SK-N-SH (cell line): ENCODE measurements at regions not wholly inside any gene's neighbourhood (a gene's known extent, or its start where the extent isn't known, plus 50 kb on each side); places are given as distances from the start of the nearest gene placed in this dataset.

Source experiments
- CTCF ChIA-PET: fragments of 300-600, 350-600 bp; formaldehyde crosslinking; extraction: SDS; loops from one replicate; lab custom pipeline; 2021; lab: Yijun Ruan, JAX
- POLR2A ChIA-PET: fragments of 350-600 bp; sonication (Branson Sonifier 250); formaldehyde crosslinking; extraction: SDS; loops from one replicate; lab custom pipeline; 2020; ENCODE audit warnings: antibody characterized with exemption, inconsistent platforms; lab: Yijun Ruan, JAX
- DNase-seq: peaks from one replicate; pipeline ENCODE4 v3.0.0; 2012
- H2AFZ ChIP-seq: fragments of 200-600 bp; sonication (generic); 2 replicates; pipeline ENCODE4 v1.8.1; 2016; ENCODE audit warnings: antibody characterized with exemption, mild to moderate bottlenecking, low read depth
- H3F3A ChIP-seq: fragments of 200-600 bp; sonication (generic); replicated peaks from 2 replicates; pipeline ENCODE3; 2016; ENCODE audit warnings: antibody characterized with exemption, mild to moderate bottlenecking; ENCODE audit not compliant: insufficient read depth
- H3K27ac ChIP-seq, 2 experiments: fragments of 200-500 bp in 1 of 2; fragments of 200-600 bp in 1 of 2; sonication (Bioruptor generic) in 1 of 2; sonication (generic), shearing (Covaris generic) in 1 of 2; 2 replicates each; pipeline versions ENCODE4 v1.5.1 to v1.6.1; 2014 to 2016; ENCODE audit warnings: low read depth in 2 of 2, inconsistent platforms in 1 of 2, low read length in 1 of 2, mild to moderate bottlenecking in 1 of 2, mixed read lengths in 1 of 2
- H3K27me3 ChIP-seq: fragments of 200-600 bp; sonication (generic), shearing (Covaris generic); 2 replicates; pipeline ENCODE4 v1.6.1; 2016; ENCODE audit warnings: mixed run types; ENCODE audit not compliant: insufficient read depth
- H3K36me3 ChIP-seq, 2 experiments: fragments of 200-500 bp in 1 of 2; fragments of 200-600 bp in 1 of 2; sonication (Bioruptor generic) in 1 of 2; sonication (generic) in 1 of 2; replicated peaks in 1 of 2; 2 replicates each; pipeline versions ENCODE3 to v1.5.1; 2014 to 2016; ENCODE audit warnings: low read length in 1 of 2, mild to moderate bottlenecking in 1 of 2; ENCODE audit not compliant: insufficient read depth in 2 of 2, control insufficient read depth in 1 of 2
- H3K4me1 ChIP-seq, 2 experiments: fragments of 200-500 bp in 1 of 2; fragments of 200-600 bp in 1 of 2; sonication (Bioruptor generic) in 1 of 2; sonication (generic), shearing (Covaris generic) in 1 of 2; 2 replicates each; pipeline versions ENCODE4 v1.5.1 to v1.6.1; 2014 to 2016; ENCODE audit warnings: low read depth in 1 of 2, low read length in 1 of 2, mixed run types in 1 of 2; ENCODE audit not compliant: insufficient read depth in 2 of 2, control insufficient read depth in 1 of 2
- H3K4me2 ChIP-seq: fragments of 200-600 bp; sonication (generic), shearing (Covaris generic); 2 replicates; pipeline ENCODE4 v1.6.1; 2017; ENCODE audit warnings: mixed run types
- H3K4me3 ChIP-seq, 2 experiments: fragments of 200-500 bp in 1 of 2; fragments of 200-600 bp in 1 of 2; sonication (Bioruptor generic) in 1 of 2; sonication (generic), shearing (Covaris generic) in 1 of 2; 2 replicates each; pipeline versions ENCODE4 v1.5.1 to v1.8.1; 2014 to 2016; ENCODE audit warnings: low read depth in 2 of 2, inconsistent platforms in 1 of 2, low read length in 1 of 2, mild to moderate bottlenecking in 1 of 2, mixed read lengths in 1 of 2, moderate library complexity in 1 of 2
- H3K79me2 ChIP-seq: fragments of 200-600 bp; sonication (generic); 2 replicates; pipeline ENCODE4 v1.8.1; 2017; ENCODE audit warnings: mild to moderate bottlenecking; ENCODE audit not compliant: insufficient read depth
- H3K9ac ChIP-seq: fragments of 200-600 bp; sonication (generic); 2 replicates; pipeline ENCODE4 v1.6.1; 2017; ENCODE audit warnings: mixed run types
- H3K9me2 ChIP-seq: fragments of 200-600 bp; sonication (generic); 2 replicates; pipeline ENCODE4 v1.6.1; 2017; ENCODE audit warnings: mixed run types
- H3K9me3 ChIP-seq: fragments of 200-600 bp; sonication (generic); 2 replicates; pipeline ENCODE4 v1.6.1; 2017; ENCODE audit warnings: mixed run types, mild to moderate bottlenecking, moderate library complexity
- H4K20me1 ChIP-seq: fragments of 200-600 bp; sonication (generic); 2 replicates; pipeline ENCODE4 v1.6.1; 2017; ENCODE audit warnings: mild to moderate bottlenecking, mixed run types; ENCODE audit not compliant: insufficient read depth
- EP300 ChIP-seq, 2 experiments: IDR thresholded peaks; 2 replicates each; pipeline versions ENCODE4 v1.4.0 to v1.6.1; 2012; ENCODE audit warnings: borderline replicate concordance in 1 of 2, low read depth in 1 of 2, low read length in 1 of 2
- FOXJ3 ChIP-seq: sonication (generic); formaldehyde crosslinking; IDR thresholded peaks from 2 replicates; pipeline ENCODE4 v1.5.1; 2020; ENCODE audit warnings: mild to moderate bottlenecking, missing genetic modification reagents
- FOXM1 ChIP-seq: IDR thresholded peaks from 2 replicates; pipeline ENCODE4 v1.4.0; 2012; ENCODE audit warnings: low read depth, mild to moderate bottlenecking
- GATA2 ChIP-seq: sonication (generic); formaldehyde crosslinking; IDR thresholded peaks from 2 replicates; pipeline ENCODE4 v1.5.0; 2020; ENCODE audit warnings: mild to moderate bottlenecking, missing genetic modification reagents
- JUND ChIP-seq: IDR thresholded peaks from 2 replicates; pipeline ENCODE4 v1.4.0; 2012
- MEF2A ChIP-seq: IDR thresholded peaks from 2 replicates; pipeline ENCODE4 v1.4.0; 2012; ENCODE audit warnings: low read depth, borderline replicate concordance
- MXI1 ChIP-seq: IDR thresholded peaks from 2 replicates; pipeline ENCODE4 v1.6.1; 2012; ENCODE audit warnings: mild to moderate bottlenecking, low read depth, low read length, improper control_type of control experiment
- NFIC ChIP-seq: IDR thresholded peaks from 2 replicates; pipeline ENCODE4 v1.4.0; 2012; ENCODE audit warnings: borderline replicate concordance
- RFX5 ChIP-seq: IDR thresholded peaks from 2 replicates; pipeline ENCODE4 v1.6.1; 2012; ENCODE audit warnings: mild to moderate bottlenecking, improper control_type of control experiment, low read length
- SIN3A ChIP-seq: IDR thresholded peaks from 2 replicates; pipeline ENCODE4 v1.6.1; 2012; ENCODE audit warnings: low read depth, mild to moderate bottlenecking, low read length, moderate library complexity, borderline replicate concordance
- SMC3 ChIP-seq: IDR thresholded peaks from 2 replicates; pipeline ENCODE4 v1.6.1; 2012; ENCODE audit warnings: low read depth, low read length, improper control_type of control experiment
- TCF12 ChIP-seq: IDR thresholded peaks from 2 replicates; pipeline ENCODE4 v1.4.0; 2012
- USF1 ChIP-seq: IDR thresholded peaks from 2 replicates; pipeline ENCODE4 v1.4.0; 2012; ENCODE audit warnings: low read depth, borderline replicate concordance
- USF2 ChIP-seq: fragments of 150-350 bp; IDR thresholded peaks from 2 replicates; pipeline ENCODE4 v1.6.1; 2017; ENCODE audit warnings: antibody characterized with exemption, low read length, low read depth, borderline replicate concordance
- YY1 ChIP-seq: IDR thresholded peaks from 2 replicates; pipeline ENCODE4 v1.4.0; 2012; ENCODE audit warnings: low read depth, mild to moderate bottlenecking
- ZBTB33 ChIP-seq: IDR thresholded peaks from 2 replicates; pipeline ENCODE4 v1.4.0; 2012; ENCODE audit warnings: low read depth, borderline replicate concordance
- WGBS: methylation state at CpG from one replicate; pipeline ENCODE4 v1.1.6; 2017; ENCODE audit warnings: low lambda C conversion rate; 5-methylcytosine and 5-hydroxymethylcytosine counted together

DNA sequence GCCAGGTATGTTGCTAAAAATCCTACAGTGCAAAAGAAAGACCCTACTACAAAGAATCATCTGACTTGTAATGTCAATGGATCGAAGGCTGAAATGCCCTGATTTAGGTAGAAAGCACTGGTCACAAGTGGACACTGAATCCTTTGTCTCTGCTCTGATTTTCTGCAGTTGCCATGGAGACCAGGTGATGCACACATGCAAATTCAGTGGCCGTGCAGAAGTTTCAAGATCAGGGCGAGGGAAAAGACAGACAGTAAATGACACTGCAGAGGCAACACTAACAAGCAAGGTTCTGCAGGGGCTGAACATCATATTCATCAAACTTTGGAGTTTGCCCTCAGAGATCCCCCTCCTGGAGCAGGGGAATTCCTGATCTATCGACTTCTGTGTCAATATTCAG lies 370.3 kb upstream of the TMEM132C start:
- POLR2A ChIA-PET: no interaction called here

GRCh38 chr12:127898616-127899015 lies 368.4 kb upstream of the TMEM132C start:
- Histone ChIP-seq H3K9ac (no peak overlapping the region), H4K20me1 (no peaks in the 10 kb centered on the region), H3K36me3 (no peaks in the 10 kb centered on the region), H3K27me3 (no peaks in the 10 kb centered on the region), H3K4me3 (no peak overlapping the region), H3K79me2 (no peaks in the 10 kb centered on the region), H3F3A (no peaks in the 10 kb centered on the region), H3K9me2 (no peaks in the 10 kb centered on the region), H3K4me2 (no peak overlapping the region), H3K9me3 (no peaks in the 10 kb centered on the region), H3K4me1 (no peaks in the 10 kb centered on the region), H3K27ac (no peak overlapping the region), H2AFZ (no peak overlapping the region)
- TF ChIP-seq MEF2A (no peak), NFIC (no peak), USF1 (no peak), FOXJ3 (CRISPR knock-in tag) (no peak), SIN3A (no peak), EP300 (IDR thresholded peaks at IDR 0.05; ENCODE audit: borderline replicate concordance in 1 of 2, low read depth in 1 of 2, low read length in 1 of 2) (no peak), MXI1 (no peak), ZBTB33 (no peak), GATA2 (CRISPR knock-in tag) (no peak)
- ChIA-PET CTCF (no interaction called here), POLR2A (no interaction called here)
- WGBS: 63% methylated on average over 14 of the region's 14 CpGs
- no peak for DNase-seq

More for the DNA sequence above, 370.3 kb upstream of the TMEM132C start:
- no peak overlapping the region for H2AFZ ChIP-seq
- no peak overlapping the region for H3K4me2 ChIP-seq
- no peak for DNase-seq
- no peaks in the 10 kb centered on the region for H4K20me1 ChIP-seq
- no peak overlapping the region for H3K9ac ChIP-seq
- H3K4me3 ChIP-seq: no peak overlapping the region
- H3K9me3 ChIP-seq: no peaks in the 10 kb centered on the region
- 18% methylated on average over 4 of the region's 4 CpGs for WGBS
- CTCF ChIA-PET: no interaction called here
- H3K27me3 ChIP-seq: no peaks in the 10 kb centered on the region
- H3K4me1 ChIP-seq: no peaks in the 10 kb centered on the region
- TF ChIP-seq FOXM1 (no peak), SMC3 (no peak), GATA2 (CRISPR knock-in tag) (no peak), USF2 (no peak), JUND (no peak), USF1 (no peak), RFX5 (no peak), EP300 (IDR thresholded peaks at IDR 0.05; ENCODE audit: borderline replicate concordance in 1 of 2, low read depth in 1 of 2, low read length in 1 of 2) (no peak), MXI1 (no peak), TCF12 (no peak), YY1 (no peak)
- no peaks in the 10 kb centered on the region for H3F3A ChIP-seq
- no peaks in the 10 kb centered on the region for H3K36me3 ChIP-seq
- no peaks in the 10 kb centered on the region for H3K79me2 ChIP-seq
- H3K9me2 ChIP-seq: no peaks in the 10 kb centered on the region
- H3K27ac ChIP-seq: no peak overlapping the region
